NCI-H510A (cell line): ENCODE measurements at regions not wholly inside any gene's neighbourhood (a gene's known extent, or its start where the extent isn't known, plus 50 kb on each side); places are given as distances from the start of the nearest gene placed in this dataset.

Experiments
- DNase-seq: peaks from one replicate; lab custom pipeline; 2025; lab: John Stamatoyannopoulos, UW

- no peak for DNase-seq
Observed at GRCh38 chr11:111026241-111026640, 219.3 kb upstream of the POU2AF2 start.

GRCh38 chr11:111021131-111021530, 224.4 kb upstream of the POU2AF2 start:
- no peak for DNase-seq

GRCh38 chr11:111019871-111020670, 225.5 kb upstream of the POU2AF2 start:
- DNase-seq, result no peak

GRCh38 chr11:111019451-111019850, 226.1 kb upstream of the POU2AF2 start:
- no peak for DNase-seq

- DNase-seq, result no peak
Observed at GRCh38 chr11:111018566-111018965, 227.0 kb upstream of the POU2AF2 start.

- no peak for DNase-seq
Observed at GRCh38 chr11:111012491-111012890, 233.0 kb upstream of the POU2AF2 start.

GRCh38 chr11:111011275-111011594, 234.3 kb upstream of the POU2AF2 start:
- DNase-seq, result no peak

- DNase-seq, result no peak
Observed at GRCh38 chr11:111010391-111011274, 234.9 kb upstream of the POU2AF2 start.

GRCh38 chr11:111006227-111006626, 239.3 kb upstream of the POU2AF2 start:
- no peak for DNase-seq

- DNase-seq, result no peak
Observed at GRCh38 chr11:111001986-111002611, 243.4 kb upstream of the POU2AF2 start.

- DNase-seq, result no peak
Observed at GRCh38 chr11:111001081-111001430, 244.5 kb upstream of the POU2AF2 start.

- no peak for DNase-seq
Observed at GRCh38 chr11:111000400-111001080, 245.0 kb upstream of the POU2AF2 start.

GRCh38 chr11:110992481-110992880, 253.0 kb upstream of the POU2AF2 start:
- DNase-seq, result no peak

- DNase-seq, result no peak
Observed at GRCh38 chr11:110991661-110992355, 253.7 kb upstream of the POU2AF2 start.

- DNase-seq, result no peak
Observed at GRCh38 chr11:110990311-110990710, 255.2 kb upstream of the POU2AF2 start.

GRCh38 chr11:110989428-110990133, 255.9 kb upstream of the POU2AF2 start:
- DNase-seq, result no peak

- DNase-seq, result no peak
Observed at GRCh38 chr11:110988671-110989070, 256.9 kb upstream of the POU2AF2 start.

- no peak for DNase-seq
Observed at GRCh38 chr11:110986016-110986415, 259.5 kb upstream of the POU2AF2 start.

GRCh38 chr11:110985547-110985946, 260.0 kb upstream of the POU2AF2 start:
- no peak for DNase-seq

- DNase-seq, result no peak
Observed at GRCh38 chr11:110984693-110985092, 260.8 kb upstream of the POU2AF2 start.

- no peak for DNase-seq
Observed at GRCh38 chr11:110984147-110984546, 261.4 kb upstream of the POU2AF2 start.
